ENCODE measurements at regions not wholly inside any gene's neighbourhood (a gene's known extent, or its start where the extent isn't known, plus 50 kb on each side); places are given as distances from the start of the nearest gene placed in this dataset.

- ATAC-seq (no peak), DNase-seq (ENCODE audit: low spot score) (no peak)
- intact Hi-C loops (cut with DNase I): no loop called here
These were observed 265.8 kb upstream of the IRX4 start for GRCh38 chr5:2148312-2149194.

DNA sequence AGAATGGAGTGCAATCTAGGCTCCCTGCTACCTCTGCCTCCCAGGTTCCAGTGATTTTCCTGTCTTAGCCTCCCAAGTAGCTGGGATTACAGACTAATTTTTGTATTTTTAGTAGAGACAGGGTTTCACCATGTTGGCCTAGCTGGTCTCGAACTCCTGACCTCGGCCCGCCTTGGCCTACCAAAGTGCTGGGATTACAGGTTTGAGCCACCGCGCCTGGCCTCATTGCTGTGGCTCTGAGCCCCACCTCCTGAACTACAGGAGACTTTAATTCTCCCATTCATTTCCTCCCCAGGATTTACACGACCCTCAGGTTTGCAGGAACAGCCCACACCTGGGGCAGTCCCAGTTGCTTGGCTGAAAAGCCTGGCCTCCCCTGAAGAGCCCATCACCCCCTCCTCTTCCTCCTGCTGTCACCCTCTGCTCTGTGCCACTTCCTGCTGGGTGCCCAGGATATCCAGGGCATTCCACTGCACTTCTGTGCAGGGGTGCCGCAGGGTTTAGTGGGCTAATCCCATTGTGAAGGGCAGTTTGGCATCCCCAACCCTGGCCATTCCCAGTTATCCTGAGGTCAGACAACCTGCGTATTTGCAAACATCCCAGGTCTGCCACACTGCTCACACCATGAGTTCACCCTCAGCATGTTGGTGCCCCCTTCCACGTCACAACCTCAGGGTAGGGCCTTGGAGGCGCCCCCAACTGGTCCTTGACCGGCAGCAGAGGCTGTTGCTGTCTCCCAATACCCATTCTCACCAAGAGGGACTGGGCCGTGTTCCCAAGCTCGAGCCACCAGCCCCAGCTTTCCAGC is 265.0 kb upstream of the IRX4 start:
- intact Hi-C loops (cut with DNase I): no loop called here
- DNase-seq (ENCODE audit: low spot score): no peak
- ATAC-seq: no peak

DNA sequence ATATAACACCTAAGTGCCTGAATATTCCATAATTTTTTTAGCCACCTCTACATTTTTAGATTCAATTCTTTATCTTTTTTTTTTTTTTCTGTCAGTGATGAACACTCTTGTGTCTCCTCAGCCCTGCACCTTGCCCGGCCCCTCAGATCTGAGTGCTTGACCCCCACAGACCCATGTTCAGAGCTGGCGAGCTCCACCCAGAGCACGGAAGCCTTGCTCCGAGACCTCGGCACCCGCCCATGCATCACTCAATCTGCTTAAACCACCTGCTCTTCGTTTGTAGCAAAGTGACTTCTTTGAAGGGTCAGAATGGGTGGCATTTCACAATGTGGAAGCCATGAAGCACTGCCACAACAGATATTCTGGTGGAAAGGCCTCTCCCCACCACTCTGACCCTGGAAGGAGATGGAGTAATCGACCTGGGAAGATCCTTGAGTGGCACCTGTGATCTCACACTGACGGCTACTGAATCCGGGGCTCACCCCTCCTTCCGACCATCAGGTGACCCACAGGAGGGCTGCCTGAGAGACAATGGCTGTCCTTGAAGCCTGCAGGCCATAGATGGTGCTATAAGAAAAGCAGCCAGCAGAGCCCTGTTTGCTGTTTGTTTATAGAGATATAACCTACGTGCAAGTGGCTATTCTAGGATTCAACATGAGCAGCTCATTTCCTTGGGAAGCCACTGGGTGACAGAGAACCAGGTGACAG is 261.1 kb upstream of the IRX4 start:
- ATAC-seq: no peak

GRCh38 chr5:2143088-2143487 is 260.4 kb upstream of the IRX4 start:
- ATAC-seq (no peak), DNase-seq (ENCODE audit: low spot score) (no peak)
- intact Hi-C loops (cut with DNase I): no loop called here

More for the DNA sequence above, 261.1 kb upstream of the IRX4 start:
- no peak for DNase-seq (ENCODE audit: low spot score)
- intact Hi-C loops (cut with DNase I): no loop called here

- intact Hi-C loops (cut with DNase I): no loop called here
- DNase-seq (ENCODE audit: low spot score): no peak
- no peak for ATAC-seq
These were observed 259.8 kb upstream of the IRX4 start for GRCh38 chr5:2142456-2142954.

DNA sequence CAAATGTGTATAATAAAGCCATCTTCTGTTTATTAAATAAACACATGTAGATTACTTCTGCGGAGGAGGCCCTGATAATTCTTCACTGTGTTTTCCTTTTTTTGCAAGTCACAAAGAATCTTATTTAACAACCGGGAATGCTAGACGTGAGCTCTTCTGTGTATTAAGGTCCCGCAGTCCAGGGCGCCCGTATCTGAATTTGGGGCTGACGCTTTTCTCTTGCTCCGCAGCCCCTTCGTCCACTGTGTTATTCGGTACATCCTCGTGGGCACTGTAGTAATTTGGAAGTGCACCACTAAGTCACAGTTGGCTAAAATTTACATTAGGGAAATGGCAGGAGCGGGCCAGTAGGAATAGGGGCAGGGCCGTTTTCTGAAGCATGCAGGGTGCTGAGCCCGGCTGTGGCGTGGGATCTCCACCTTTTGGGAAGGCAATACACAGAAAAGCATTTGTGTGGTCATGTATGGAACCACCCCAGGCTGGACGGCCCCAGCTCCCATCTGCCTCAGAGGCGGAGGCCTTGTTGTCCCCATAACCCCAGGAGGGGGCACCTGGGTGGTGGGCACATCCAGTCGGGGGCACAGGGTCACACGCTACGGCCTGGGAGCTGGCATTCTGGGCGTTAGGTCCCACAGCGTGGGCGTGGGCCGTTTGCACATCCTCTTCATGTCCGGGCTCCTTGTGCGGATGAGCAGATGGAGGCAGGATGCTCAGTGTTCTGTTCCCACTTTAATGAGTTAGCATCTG is 258.7 kb upstream of the IRX4 start:
- intact Hi-C loops (cut with DNase I): no loop called here
- ATAC-seq: no peak
- DNase-seq (ENCODE audit: low spot score): no peak

GRCh38 chr5:2140501-2141175 is 257.9 kb upstream of the IRX4 start:
- intact Hi-C loops (cut with DNase I): no loop called here
- no peak for ATAC-seq
- no peak for DNase-seq (ENCODE audit: low spot score)

DNA sequence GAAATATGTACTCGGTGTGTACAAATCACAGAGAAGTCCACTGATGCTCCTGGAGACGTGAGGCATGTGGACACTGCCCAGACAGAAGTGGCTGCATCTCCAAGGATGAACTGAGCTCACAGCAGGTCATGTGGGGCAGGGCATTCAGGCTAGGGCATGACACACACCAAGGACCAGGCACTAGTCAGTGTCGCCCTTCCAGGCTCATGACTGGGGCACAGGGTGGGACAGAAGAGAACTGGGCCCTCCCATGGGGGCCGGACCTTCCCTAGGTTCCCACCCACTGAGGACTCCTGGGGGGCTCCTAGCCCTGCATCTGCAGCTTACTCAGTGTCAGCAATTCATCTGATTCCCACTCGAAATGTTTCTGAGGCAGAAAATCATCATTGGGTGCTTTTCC is 256.8 kb upstream of the IRX4 start:
- intact Hi-C loops (cut with DNase I): no loop called here
- DNase-seq (ENCODE audit: low spot score): no peak
- no peak for ATAC-seq

DNA sequence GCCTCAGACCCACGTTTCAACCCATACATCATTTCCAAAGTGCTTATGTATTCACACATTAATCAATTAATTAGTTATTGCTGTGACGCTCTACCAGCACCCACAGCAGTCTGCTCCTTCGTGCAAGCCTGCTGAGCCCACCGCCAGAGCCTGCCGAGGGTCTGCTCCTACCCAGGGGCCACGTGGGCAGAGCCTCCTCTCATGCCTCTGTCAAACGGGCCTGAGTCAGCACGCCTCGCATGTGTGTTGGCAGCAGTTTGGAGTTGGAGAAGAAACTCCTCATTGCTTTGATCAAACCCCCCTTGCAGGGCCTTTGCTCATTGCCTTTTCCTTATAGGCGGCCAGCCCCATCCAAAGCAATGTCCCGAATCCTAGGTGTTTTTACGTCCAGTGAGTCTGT is 256.2 kb upstream of the IRX4 start:
- intact Hi-C loops (cut with DNase I): no loop called here
- ATAC-seq: no peak
- DNase-seq (ENCODE audit: low spot score): no peak

GRCh38 chr5:2137444-2138050 is 254.8 kb upstream of the IRX4 start:
- DNase-seq (ENCODE audit: low spot score) (no peak), ATAC-seq (no peak)
- intact Hi-C loops (cut with DNase I): no loop called here

DNA sequence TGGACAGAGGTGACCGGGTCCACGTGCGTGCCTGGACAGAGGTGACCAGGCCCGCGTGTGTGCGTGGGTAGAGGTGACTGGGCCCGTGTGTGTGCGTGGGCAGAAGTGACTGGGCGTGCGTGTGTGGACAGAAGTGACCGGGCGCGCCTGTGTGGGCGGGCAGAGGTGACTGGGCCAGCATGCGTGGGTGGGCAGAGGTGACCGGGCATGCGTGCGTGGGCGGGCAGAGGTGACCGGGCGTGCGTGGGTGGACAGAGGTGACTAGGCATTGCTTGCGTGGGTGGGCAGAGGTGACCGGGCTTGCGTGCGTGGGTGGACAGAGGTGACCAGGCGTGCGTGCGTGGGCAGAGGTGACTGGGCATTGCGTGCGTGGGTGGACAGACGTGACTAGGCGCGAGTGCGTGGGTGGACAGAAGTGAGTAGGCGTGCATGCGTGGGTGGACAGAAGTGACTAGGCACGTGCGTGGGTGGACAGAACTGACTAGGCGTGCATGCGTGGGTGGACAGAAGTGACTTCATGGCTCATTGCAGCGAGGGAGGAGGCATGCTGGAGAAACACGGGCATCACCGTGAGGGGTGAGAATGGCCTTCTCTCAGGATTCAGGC is 254.1 kb upstream of the IRX4 start:
- DNase-seq (ENCODE audit: low spot score): no peak
- no peak for ATAC-seq
- intact Hi-C loops (cut with DNase I): no loop called here

GRCh38 chr5:2135833-2136232 is 253.1 kb upstream of the IRX4 start:
- no peak for ATAC-seq
- intact Hi-C loops (cut with DNase I): no loop called here
- DNase-seq (ENCODE audit: low spot score): no peak

DNA sequence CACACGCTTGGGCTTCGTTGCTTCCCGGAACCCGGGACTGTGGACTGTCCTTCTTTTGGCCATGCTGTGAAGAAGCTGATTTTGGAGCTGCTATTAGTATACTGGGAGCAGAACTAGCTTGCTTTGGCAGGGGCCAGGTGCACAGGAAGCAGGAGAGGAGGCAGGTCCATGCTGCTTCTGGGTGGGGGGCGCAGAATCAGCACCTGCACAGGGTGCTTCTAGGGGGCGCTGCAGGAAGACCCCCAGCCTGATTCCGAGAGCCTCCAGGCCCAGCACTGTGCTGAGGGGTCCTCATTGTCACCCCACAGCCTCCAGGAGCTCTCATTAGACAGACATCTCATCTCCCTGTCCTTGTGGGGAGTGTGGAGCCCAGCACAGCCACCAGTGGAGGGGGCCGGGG is 252.6 kb upstream of the IRX4 start:
- intact Hi-C loops (cut with DNase I): no loop called here
- ATAC-seq: peak; percentile 20
- no peak for DNase-seq (ENCODE audit: low spot score)

- no peak for DNase-seq (ENCODE audit: low spot score)
- intact Hi-C loops (cut with DNase I): no loop called here
- no peak for ATAC-seq
These were observed 252.0 kb upstream of the IRX4 start for GRCh38 chr5:2134543-2135292.

GRCh38 chr5:2133936-2134335 is 251.2 kb upstream of the IRX4 start:
- ATAC-seq (no peak), DNase-seq (ENCODE audit: low spot score) (no peak)
- intact Hi-C loops (cut with DNase I): no loop called here

- intact Hi-C loops (cut with DNase I): no loop called here
- no peak for DNase-seq (ENCODE audit: low spot score)
- no peak for ATAC-seq
These were observed 250.4 kb upstream of the IRX4 start for GRCh38 chr5:2133080-2133479.

DNA sequence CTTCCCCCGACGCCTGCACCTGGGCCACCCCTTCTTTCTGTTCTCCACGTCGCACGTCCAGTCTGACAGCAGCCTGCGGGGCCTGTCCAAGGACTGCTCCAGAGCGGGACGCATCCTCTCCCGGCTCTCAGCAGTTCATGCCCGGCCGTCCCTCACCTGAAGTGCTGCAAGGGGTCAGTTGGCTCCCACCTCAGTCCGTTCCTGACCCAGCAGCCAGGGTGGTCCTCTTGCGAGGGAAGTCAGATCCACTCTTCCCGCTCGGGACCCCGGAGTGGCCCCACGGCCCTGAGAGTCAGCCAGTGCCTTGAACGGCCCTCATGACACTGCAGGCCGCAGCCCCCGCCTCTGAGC is 249.7 kb upstream of the IRX4 start:
- ATAC-seq (no peak), DNase-seq (ENCODE audit: low spot score) (no peak)
- intact Hi-C loops (cut with DNase I): no loop called here
